ENCODE measurements at regions not wholly inside any gene's neighbourhood (a gene's known extent, or its start where the extent isn't known, plus 50 kb on each side); places are given as distances from the start of the nearest gene placed in this dataset.

- Histone ChIP-seq H3K27me3 (ENCODE audit: insufficient read depth in 3 of 3, low read length in 2 of 3) (no peaks in the 10 kb centered on the region), H3K4me1 (no peaks in the 10 kb centered on the region), H3K4me3 (no peak overlapping the region), H3K36me3 (ENCODE audit: insufficient read depth in 1 of 2, low read depth in 1 of 2) (no peaks in the 10 kb centered on the region), H3K27ac (no peak overlapping the region), H3K9me3 (no peaks in the 10 kb centered on the region)
- no peak for DNase-seq
- no peak for TF ChIP-seq CTCF (IDR thresholded peaks at IDR 0.05)
- ATAC-seq, result no peak
- intact Hi-C loops (cut with DNase I), result no loop called here
Measured at GRCh38 chr18:25443776-25444175, 91.8 kb upstream of the ZNF521 start.

- WGBS, 3 donors, result 63 to 83% (median 64%) methylated on average over 3 of the region's 3 CpGs
- ATAC-seq (no peak), DNase-seq (no peak)
- no peaks in the 10 kb centered on the region for H3K27me3 ChIP-seq (ENCODE audit: insufficient read depth in 3 of 3, low read length in 2 of 3)
- H3K4me3 ChIP-seq, result no peak overlapping the region
- TF ChIP-seq CTCF (IDR thresholded peaks at IDR 0.05), result no peak
- intact Hi-C loops (cut with DNase I), result no loop called here
- no peaks in the 10 kb centered on the region for H3K36me3 ChIP-seq (ENCODE audit: insufficient read depth in 1 of 2, low read depth in 1 of 2)
- H3K9me3 ChIP-seq, result no peaks in the 10 kb centered on the region
- no peaks in the 10 kb centered on the region for H3K4me1 ChIP-seq
- no peak overlapping the region for H3K27ac ChIP-seq
Measured at GRCh38 chr18:25435149-25435782, 83.3 kb upstream of the ZNF521 start.

- no peak overlapping the region for H3K4me3 ChIP-seq
- no peaks in the 10 kb centered on the region for H3K27me3 ChIP-seq (ENCODE audit: insufficient read depth in 3 of 3, low read length in 2 of 3)
- ATAC-seq (no peak), DNase-seq (no peak)
- no peaks in the 10 kb centered on the region for H3K36me3 ChIP-seq (ENCODE audit: insufficient read depth in 1 of 2, low read depth in 1 of 2)
- intact Hi-C loops (cut with DNase I), result no loop called here
- WGBS, 3 donors, result 66 to 92% (median 85%) methylated on average over 2 of the region's 2 CpGs
- H3K4me1 ChIP-seq, result no peaks in the 10 kb centered on the region
- no peak for TF ChIP-seq CTCF (IDR thresholded peaks at IDR 0.05)
- no peak overlapping the region for H3K27ac ChIP-seq
- H3K9me3 ChIP-seq, result no peaks in the 10 kb centered on the region
Measured at GRCh38 chr18:25434745-25435144, 82.8 kb upstream of the ZNF521 start.

- Histone ChIP-seq H3K9me3 (no peaks in the 10 kb centered on the region), H3K36me3 (ENCODE audit: insufficient read depth in 1 of 2, low read depth in 1 of 2) (no peaks in the 10 kb centered on the region), H3K4me3 (no peak overlapping the region), H3K4me1 (no peaks in the 10 kb centered on the region), H3K27me3 (ENCODE audit: insufficient read depth in 3 of 3, low read length in 2 of 3) (no peaks in the 10 kb centered on the region), H3K27ac (no peak overlapping the region)
- DNase-seq, result no peak
- ATAC-seq, result no peak
- TF ChIP-seq CTCF (IDR thresholded peaks at IDR 0.05), result no peak
- intact Hi-C loops (cut with DNase I), result no loop called here
- 85 to 90% (median 86%) methylated on average over 3 of the region's 3 CpGs for WGBS, 3 donors
Measured at GRCh38 chr18:25433590-25433989, 81.6 kb upstream of the ZNF521 start.

GRCh38 chr18:25425024-25425423 is 73.1 kb upstream of the ZNF521 start:
- TF ChIP-seq CTCF (IDR thresholded peaks at IDR 0.05), result no peak
- ATAC-seq (peak in 3 of 4 donors; percentile 30 to 75 (median 61)), DNase-seq (no peak)
- intact Hi-C loops (cut with DNase I), result no loop called here
- H3K4me1 ChIP-seq, result no peaks in the 10 kb centered on the region
- H3K27me3 ChIP-seq (ENCODE audit: insufficient read depth in 3 of 3, low read length in 2 of 3), result no peaks in the 10 kb centered on the region
- peaks cover 4% of the 10 kb centered on the region for H3K9me3 ChIP-seq
- no peaks in the 10 kb centered on the region for H3K36me3 ChIP-seq (ENCODE audit: insufficient read depth in 1 of 2, low read depth in 1 of 2)
- WGBS, 3 donors, result 33 to 46% (median 38%) methylated on average over 5 of the region's 5 CpGs
- H3K4me3 ChIP-seq, result no peak overlapping the region
- no peak overlapping the region for H3K27ac ChIP-seq
